Endothelial cell of umbilical vein (primary cell): ENCODE measurements at regions not wholly inside any gene's neighbourhood (a gene's known extent, or its start where the extent isn't known, plus 50 kb on each side); places are given as distances from the start of the nearest gene placed in this dataset.

Experiments
- BruUV-seq: library from RNA; stranded (reverse); fragments of 400-500 nt; replicated peaks from 2 replicates; lab custom pipeline; 2021; lab: Mats Ljungman, UMichigan
- CTCF ChIA-PET: fragments of 300-600, 350-600 bp; sonication (Branson Sonifier 250); formaldehyde crosslinking; loops from one replicate; lab custom pipeline; 2021; ENCODE audit warnings: antibody characterized with exemption, inconsistent platforms; lab: Charles Lee
- POLR2A ChIA-PET: fragments of 300-600, 350-600 bp; sonication (Branson Sonifier 250); formaldehyde crosslinking; loops from one replicate; lab custom pipeline; 2021; ENCODE audit warnings: antibody characterized with exemption, inconsistent platforms; lab: Charles Lee
- DNase-seq: peaks from one replicate; pipeline ENCODE4 v3.0.0-alpha.2; 2011; ENCODE audit warnings: low read depth, low spot score
- FAIRE-seq: peaks from 2 replicates; lab custom pipeline; 2011; peaks lifted over from hg19 to GRCh38; lab: Jason Lieb, UNC
- H2AFZ ChIP-seq: 2 replicates; pipeline ENCODE4 v1.6.0; 2012; ENCODE audit warnings: low read depth, low read length, control low read depth, inconsistent platforms
- H3K27ac ChIP-seq: 2 replicates; pipeline ENCODE4 v1.5.1; 2011; ENCODE audit warnings: low read depth, mild to moderate bottlenecking, control low read depth, low read length, moderate library complexity; ENCODE audit not compliant: insufficient read depth
- H3K27me3 ChIP-seq, 2 experiments: 2 replicates each; pipeline versions ENCODE4 v1.6.0 to v1.6.1; 2011; ENCODE audit warnings: low read length in 2 of 2, mixed read lengths in 1 of 2; ENCODE audit not compliant: control insufficient read depth in 2 of 2, insufficient read depth in 2 of 2
- H3K36me3 ChIP-seq, 2 experiments: 2 replicates in 1 of 2; 3 replicates in 1 of 2; pipeline ENCODE4 v1.5.1; 2011; ENCODE audit warnings: low read length in 2 of 2, mild to moderate bottlenecking in 1 of 2, moderate library complexity in 1 of 2; ENCODE audit not compliant: control insufficient read depth in 2 of 2, insufficient read depth in 2 of 2; ENCODE audit errors: extremely low read depth in 1 of 2
- H3K4me1 ChIP-seq: 3 replicates; pipeline ENCODE4 v1.5.1; 2011; ENCODE audit warnings: mild to moderate bottlenecking, low read length; ENCODE audit not compliant: control insufficient read depth, insufficient read depth; ENCODE audit errors: extremely low read depth
- H3K4me2 ChIP-seq: 2 replicates; pipeline ENCODE4 v1.6.1; 2011; ENCODE audit warnings: low read length, control low read depth, mixed read lengths; ENCODE audit not compliant: insufficient read depth
- H3K4me3 ChIP-seq, 3 experiments: fragments of 200-600 bp in 1 of 3; sonication (generic), shearing (Covaris generic) in 1 of 3; replicated peaks in 1 of 3; 2 replicates each; pipeline ENCODE4 v1.5.1; 2011 to 2016; ENCODE audit warnings: control low read depth in 3 of 3, low read length in 3 of 3, mild to moderate bottlenecking in 2 of 3, inconsistent platforms in 1 of 3, low read depth in 1 of 3, moderate library complexity in 1 of 3; ENCODE audit not compliant: insufficient read depth in 1 of 3
- H3K79me2 ChIP-seq: 2 replicates; pipeline ENCODE4 v1.6.0; 2012; ENCODE audit warnings: low read length, inconsistent platforms; ENCODE audit not compliant: control insufficient read depth, insufficient read depth
- H3K9ac ChIP-seq: replicated peaks from 2 replicates; pipeline ENCODE3; 2011; ENCODE audit warnings: low read length, control low read depth; ENCODE audit not compliant: insufficient read depth; ENCODE audit errors: extremely low read depth
- H3K9me1 ChIP-seq: replicated peaks from 3 replicates; pipeline ENCODE4 v1.6.0; 2011; ENCODE audit warnings: mild to moderate bottlenecking, low read length; ENCODE audit not compliant: control insufficient read depth, insufficient read depth; ENCODE audit errors: extremely low read depth
- H3K9me3 ChIP-seq: replicated peaks from 2 replicates; pipeline ENCODE4 v1.5.1; 2012; ENCODE audit warnings: low read length, inconsistent platforms; ENCODE audit not compliant: control insufficient read depth, insufficient read depth
- H4K20me1 ChIP-seq: replicated peaks from 2 replicates; pipeline ENCODE3; 2011; ENCODE audit warnings: mild to moderate bottlenecking, low read length; ENCODE audit not compliant: control insufficient read depth, insufficient read depth; ENCODE audit errors: extremely low read depth
- CTCF ChIP-seq, 2 donors: IDR thresholded peaks; 1 replicate in 1 of 2; 2 replicates in 1 of 2; pipeline ENCODE4 v1.5.1; 2011; ENCODE audit warnings: low read length in 2 of 2, mild to moderate bottlenecking in 2 of 2, moderate library complexity in 2 of 2, control low read depth in 1 of 2, inconsistent platforms in 1 of 2, low read depth in 1 of 2; ENCODE audit not compliant: insufficient read depth in 1 of 2; ENCODE audit errors: extremely low read depth in 1 of 2
- EZH2 ChIP-seq: IDR thresholded peaks from 2 replicates; pipeline ENCODE4 v1.6.1; 2012; ENCODE audit warnings: borderline replicate concordance, low read depth, mild to moderate bottlenecking, moderate library complexity, low read length, inconsistent platforms; ENCODE audit not compliant: severe bottlenecking
- FOS ChIP-seq: IDR thresholded peaks from 2 replicates; pipeline ENCODE4 v1.6.1; 2011; ENCODE audit warnings: mild to moderate bottlenecking, low read length, moderate library complexity, borderline replicate concordance; ENCODE audit not compliant: insufficient read depth
- GATA2 ChIP-seq: IDR thresholded peaks from 2 replicates; pipeline ENCODE4 v1.7.0; 2011; ENCODE audit warnings: low read depth, mild to moderate bottlenecking, moderate library complexity, mixed read lengths, low read length; ENCODE audit not compliant: insufficient read length, insufficient read depth
- JUN ChIP-seq: IDR thresholded peaks from 2 replicates; pipeline ENCODE4 v1.6.1; 2011; ENCODE audit warnings: borderline replicate concordance, low read depth; ENCODE audit not compliant: insufficient read length, insufficient read depth
- MAX ChIP-seq: IDR thresholded peaks from 2 replicates; pipeline ENCODE4 v1.6.1; 2011; ENCODE audit not compliant: insufficient read depth, insufficient read length
- MYC ChIP-seq: IDR thresholded peaks from one replicate; pipeline ENCODE4 v1.6.1; 2011; ENCODE audit warnings: mild to moderate bottlenecking, low read depth, low read length
- POLR2A ChIP-seq: IDR thresholded peaks from 2 replicates; pipeline ENCODE4 v1.6.1; 2012; ENCODE audit warnings: low read depth, mild to moderate bottlenecking, control low read depth, low read length
- POLR2AphosphoS5 ChIP-seq: IDR thresholded peaks from 2 replicates; pipeline ENCODE4 v1.6.1; 2012; ENCODE audit warnings: low read depth, mild to moderate bottlenecking, control low read depth, low read length, moderate library complexity; ENCODE audit not compliant: insufficient read depth
- dilution Hi-C: fragments of 300-500 bp; cut with MboI; formaldehyde crosslinking; loops from one replicate; pipeline ENCODE4 v1.15.0; 2019; ENCODE audit warnings: low sequenced_read_pairs; ENCODE audit not compliant: extremely low pct_ligation_motif_present
- intact Hi-C: fragments of 100-400 bp; cut with micrococcal nuclease; formaldehyde crosslinking; loops from one replicate; pipeline ENCODE4 v1.10.0; 2022

- no peak for FAIRE-seq
- Histone ChIP-seq H3K79me2 (no peaks in the 10 kb centered on the region), H3K9me1 (no peaks in the 10 kb centered on the region), H3K9me3 (no peaks in the 10 kb centered on the region), H3K9ac (no peak overlapping the region), H3K36me3 (no peaks in the 10 kb centered on the region), H4K20me1 (no peaks in the 10 kb centered on the region), H3K4me1 (no peaks in the 10 kb centered on the region), H3K27me3 (peaks cover 0 to 3% of the 10 kb centered on the region in 2 experiments), H3K4me3 (no peak overlapping the region), H2AFZ (no peak overlapping the region), H3K4me2 (no peak overlapping the region), H3K27ac (no peak overlapping the region)
- ChIA-PET CTCF (interaction anchor here (1.3 to 13.6 kb wide), 3 partner anchors 132 to 320 kb away, joined by 3 to 165 read pairs (median 7); no protein-coding TSS in a partner anchor), POLR2A (no interaction called here)
- dilution Hi-C loops = no loop called here
- no peak for DNase-seq
- no peak for TF ChIP-seq POLR2A
- TF ChIP-seq EZH2 = no peak
- no peak for TF ChIP-seq MYC
- TF ChIP-seq GATA2 = no peak
- TF ChIP-seq POLR2AphosphoS5 = no peak
- no peak for TF ChIP-seq CTCF (IDR thresholded peaks at IDR 0.05; ENCODE audit: extremely low read depth in 1 of 2, insufficient read depth in 1 of 2, low read depth in 1 of 2, low read length in 2 of 2)
- TF ChIP-seq MAX = no peak
- TF ChIP-seq JUN = no peak
- TF ChIP-seq FOS = no peak
- BruUV-seq = no TSS peak
- intact Hi-C loops = no loop called here
These were observed 86.8 kb upstream of the LANCL2 start for GRCh38 chr7:55278321-55278720.
